ENCODE measurements at regions not wholly inside any gene's neighbourhood (a gene's known extent, or its start where the extent isn't known, plus 50 kb on each side); places are given as distances from the start of the nearest gene placed in this dataset.

GRCh38 chr15:23890218-23890617, 203.1 kb upstream of the NDN start:
- no peak overlapping the region for H3K9ac ChIP-seq (ENCODE audit: insufficient read depth in 1 of 2, low read length in 2 of 2)
- ATAC-seq (ENCODE audit: insufficient read depth, low FRiP score), result no peak
- 62 to 65% methylated on average over 2 of the region's 2 CpGs for WGBS, 2 donors

GRCh38 chr15:23897091-23897490, 210.0 kb upstream of the NDN start:
- no peak overlapping the region for H3K4me3 ChIP-seq
- WGBS, 2 donors, result 52 to 56% methylated on average over 6 of the region's 6 CpGs
- peaks cover 0 to 2% (median 0%) of the 10 kb centered on the region in 5 donors for H3K4me1 ChIP-seq (ENCODE audit: control insufficient read depth in 5 of 5, insufficient read depth in 5 of 5, low read length in 5 of 5)
- H3K36me3 ChIP-seq (ENCODE audit: control insufficient read depth in 4 of 4, insufficient read depth in 4 of 4, low read length in 4 of 4), result no peaks in the 10 kb centered on the region
- no peak overlapping the region for H3K9ac ChIP-seq (ENCODE audit: insufficient read depth in 1 of 2, low read length in 2 of 2)
- ATAC-seq (ENCODE audit: insufficient read depth, low FRiP score), result no peak
- H3K27me3 ChIP-seq (ENCODE audit: control insufficient read depth in 3 of 3, insufficient read depth in 3 of 3, low read length in 2 of 3), result no peaks in the 10 kb centered on the region
- TF ChIP-seq, protein P1, sequence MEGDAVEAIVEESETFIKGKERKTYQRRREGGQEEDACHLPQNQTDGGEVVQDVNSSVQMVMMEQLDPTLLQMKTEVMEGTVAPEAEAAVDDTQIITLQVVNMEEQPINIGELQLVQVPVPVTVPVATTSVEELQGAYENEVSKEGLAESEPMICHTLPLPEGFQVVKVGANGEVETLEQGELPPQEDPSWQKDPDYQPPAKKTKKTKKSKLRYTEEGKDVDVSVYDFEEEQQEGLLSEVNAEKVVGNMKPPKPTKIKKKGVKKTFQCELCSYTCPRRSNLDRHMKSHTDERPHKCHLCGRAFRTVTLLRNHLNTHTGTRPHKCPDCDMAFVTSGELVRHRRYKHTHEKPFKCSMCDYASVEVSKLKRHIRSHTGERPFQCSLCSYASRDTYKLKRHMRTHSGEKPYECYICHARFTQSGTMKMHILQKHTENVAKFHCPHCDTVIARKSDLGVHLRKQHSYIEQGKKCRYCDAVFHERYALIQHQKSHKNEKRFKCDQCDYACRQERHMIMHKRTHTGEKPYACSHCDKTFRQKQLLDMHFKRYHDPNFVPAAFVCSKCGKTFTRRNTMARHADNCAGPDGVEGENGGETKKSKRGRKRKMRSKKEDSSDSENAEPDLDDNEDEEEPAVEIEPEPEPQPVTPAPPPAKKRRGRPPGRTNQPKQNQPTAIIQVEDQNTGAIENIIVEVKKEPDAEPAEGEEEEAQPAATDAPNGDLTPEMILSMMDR (IDR thresholded peaks at IDR 0.05; ENCODE audit: control extremely low read depth, extremely low read depth), result no peak
- DNase-seq, result no peak
- H3K27ac ChIP-seq (ENCODE audit: low read depth in 1 of 2, low read length in 1 of 2), result no peak overlapping the region
- peaks cover 0 to 3% (median 0%) of the 10 kb centered on the region in 4 donors for H3K9me3 ChIP-seq (ENCODE audit: control insufficient read depth in 4 of 4, insufficient read depth in 3 of 4, low read length in 3 of 4)

More at GRCh38 chr15:23890218-23890617, 203.1 kb upstream of the NDN start:
- Histone ChIP-seq H3K4me1 (ENCODE audit: control insufficient read depth in 5 of 5, insufficient read depth in 5 of 5, low read length in 5 of 5) (no peaks in the 10 kb centered on the region), H3K4me3 (no peak overlapping the region), H3K9me3 (ENCODE audit: control insufficient read depth in 4 of 4, insufficient read depth in 3 of 4, low read length in 3 of 4) (no peaks in the 10 kb centered on the region), H3K27ac (ENCODE audit: low read depth in 1 of 2, low read length in 1 of 2) (no peak overlapping the region), H3K36me3 (ENCODE audit: control insufficient read depth in 4 of 4, insufficient read depth in 4 of 4, low read length in 4 of 4) (no peaks in the 10 kb centered on the region), H3K27me3 (ENCODE audit: control insufficient read depth in 3 of 3, insufficient read depth in 3 of 3, low read length in 2 of 3) (no peaks in the 10 kb centered on the region)
- DNase-seq, result no peak
- TF ChIP-seq, protein P1 (IDR thresholded peaks at IDR 0.05; ENCODE audit: control extremely low read depth, extremely low read depth), result no peak

DNA sequence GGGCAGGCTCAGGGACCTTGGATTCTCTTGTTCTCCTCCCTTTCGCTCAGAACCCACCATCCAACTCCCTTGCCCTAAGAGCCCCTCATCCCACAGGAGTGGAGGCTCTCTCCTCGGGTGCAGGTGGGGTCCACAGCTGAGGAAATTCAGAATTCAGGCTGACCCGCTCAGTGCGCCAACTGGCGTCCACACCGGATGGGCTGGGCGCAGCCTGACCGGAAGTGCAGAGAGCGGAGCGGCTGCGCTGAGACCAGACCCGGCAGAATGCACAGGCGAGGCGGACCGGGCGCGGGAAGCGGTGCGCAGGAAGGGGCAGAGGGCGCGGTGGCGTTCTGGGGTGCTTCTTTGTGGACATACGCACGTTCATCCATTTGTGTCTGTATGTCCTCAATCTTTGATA, 210.4 kb upstream of the NDN start:
- H3K9me3 ChIP-seq (ENCODE audit: control insufficient read depth in 4 of 4, insufficient read depth in 3 of 4, low read length in 3 of 4), result peaks cover 0 to 3% (median 0%) of the 10 kb centered on the region in 4 donors
- H3K9ac ChIP-seq (ENCODE audit: insufficient read depth in 1 of 2, low read length in 2 of 2), result no peak overlapping the region
- H3K36me3 ChIP-seq (ENCODE audit: control insufficient read depth in 4 of 4, insufficient read depth in 4 of 4, low read length in 4 of 4), result no peaks in the 10 kb centered on the region
- DNase-seq, result peak; percentile 22 to 56 (median 33)
- 35 to 46% methylated on average over 24 of the region's 24 CpGs for WGBS, 2 donors
- H3K27ac ChIP-seq (ENCODE audit: low read depth in 1 of 2, low read length in 1 of 2), result no peak overlapping the region
- no peaks in the 10 kb centered on the region for H3K27me3 ChIP-seq (ENCODE audit: control insufficient read depth in 3 of 3, insufficient read depth in 3 of 3, low read length in 2 of 3)
- peaks cover 0 to 2% (median 0%) of the 10 kb centered on the region in 5 donors for H3K4me1 ChIP-seq (ENCODE audit: control insufficient read depth in 5 of 5, insufficient read depth in 5 of 5, low read length in 5 of 5)
- H3K4me3 ChIP-seq, result no peak overlapping the region
- ATAC-seq (ENCODE audit: insufficient read depth, low FRiP score), result no peak
- TF ChIP-seq, protein P1 (IDR thresholded peaks at IDR 0.05; ENCODE audit: control extremely low read depth, extremely low read depth), result no peak

GRCh38 chr15:23910030-23910429, 222.9 kb upstream of the NDN start:
- Histone ChIP-seq H3K4me1 (ENCODE audit: control insufficient read depth in 5 of 5, insufficient read depth in 5 of 5, low read length in 5 of 5) (no peaks in the 10 kb centered on the region), H3K27me3 (ENCODE audit: control insufficient read depth in 3 of 3, insufficient read depth in 3 of 3, low read length in 2 of 3) (peaks cover 0 to 3% (median 0%) of the 10 kb centered on the region in 3 donors), H3K4me3 (no peak overlapping the region), H3K36me3 (ENCODE audit: control insufficient read depth in 4 of 4, insufficient read depth in 4 of 4, low read length in 4 of 4) (no peaks in the 10 kb centered on the region), H3K27ac (ENCODE audit: low read depth in 1 of 2, low read length in 1 of 2) (no peak overlapping the region), H3K9me3 (ENCODE audit: control insufficient read depth in 4 of 4, insufficient read depth in 3 of 4, low read length in 3 of 4) (no peaks in the 10 kb centered on the region), H3K9ac (ENCODE audit: insufficient read depth in 1 of 2, low read length in 2 of 2) (no peak overlapping the region)
- ATAC-seq (ENCODE audit: insufficient read depth, low FRiP score) (no peak), DNase-seq (no peak)
- TF ChIP-seq, protein P1 (IDR thresholded peaks at IDR 0.05; ENCODE audit: control extremely low read depth, extremely low read depth), result no peak
- 37 to 48% methylated on average over 2 of the region's 2 CpGs for WGBS, 2 donors
